HG02852 (cell line): ENCODE measurements at regions not wholly inside any gene's neighbourhood (a gene's known extent, or its start where the extent isn't known, plus 50 kb on each side); places are given as distances from the start of the nearest gene placed in this dataset.

Experiments
- ATAC-seq: cut with Tn5 transposase; IDR thresholded peaks from one replicate; pipeline ENCODE4 v1.9.1; 2021; ENCODE audit warnings: mild to moderate bottlenecking, moderate library complexity; ENCODE audit not compliant: unreplicated experiment

DNA sequence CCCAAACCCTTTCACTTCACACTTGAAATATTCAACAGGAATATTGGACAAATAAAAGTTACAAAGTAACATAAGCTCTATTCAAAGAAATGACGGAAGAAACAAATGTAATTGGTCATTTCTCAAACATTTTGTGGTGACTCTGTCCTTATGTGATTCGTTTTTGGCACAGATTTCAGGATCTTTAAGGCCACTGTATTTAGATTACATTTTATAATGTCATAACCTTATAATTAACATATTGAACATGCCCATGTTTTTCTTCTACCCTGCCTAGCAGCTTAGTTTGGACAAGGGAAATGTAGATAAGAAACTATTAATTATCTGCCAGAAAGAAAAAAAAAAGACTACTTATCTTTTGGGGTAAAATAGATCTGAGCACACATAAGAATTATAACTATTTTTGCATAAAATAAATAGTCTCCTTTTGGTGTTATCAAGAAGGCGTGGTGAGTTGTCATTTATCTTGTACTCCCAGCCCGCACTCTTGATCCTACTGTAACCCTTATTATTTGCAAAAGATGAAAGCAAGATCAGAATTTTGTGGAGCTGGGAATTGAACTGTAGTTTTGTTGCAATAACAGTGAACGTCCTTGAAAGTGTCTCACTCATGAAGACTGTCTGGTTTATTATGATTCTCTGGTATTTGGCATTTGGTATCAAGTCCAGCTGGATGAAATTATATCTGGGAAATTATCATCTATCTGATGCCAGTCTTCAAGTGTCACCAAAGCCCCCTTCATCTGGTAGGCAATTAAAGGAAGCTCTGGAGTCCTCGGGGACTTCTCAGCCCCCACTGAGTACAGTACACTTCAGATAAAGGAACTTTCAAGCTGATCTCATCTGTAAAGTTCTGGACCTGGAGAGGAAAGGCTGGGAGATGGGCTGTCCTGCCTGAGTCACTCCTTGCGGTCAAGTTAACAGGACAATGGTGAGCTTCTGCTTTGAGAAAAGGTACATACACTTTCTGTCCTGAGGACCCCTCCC, 175.7 kb upstream of the INHBA start:
- ATAC-seq = no peak

DNA sequence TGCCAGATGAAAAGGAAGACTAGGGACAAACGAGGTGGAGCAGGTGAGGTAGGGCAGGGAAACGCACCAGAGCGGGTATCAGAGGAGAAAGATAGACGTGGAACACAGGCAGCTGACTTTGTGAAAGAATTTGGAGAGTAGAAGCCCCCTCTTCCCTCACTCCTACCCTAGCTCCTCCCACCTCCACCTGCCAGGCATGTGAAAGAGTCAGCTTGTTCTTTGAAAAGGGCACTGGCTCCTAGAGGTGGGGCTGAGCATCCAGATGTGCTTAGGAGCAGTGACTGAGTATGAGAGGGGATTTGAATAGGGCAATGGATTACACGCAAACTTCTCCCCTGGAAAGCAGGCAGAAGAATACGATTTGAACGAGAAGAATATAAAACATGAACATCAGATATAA, 174.2 kb upstream of the INHBA start:
- ATAC-seq = no peak

DNA sequence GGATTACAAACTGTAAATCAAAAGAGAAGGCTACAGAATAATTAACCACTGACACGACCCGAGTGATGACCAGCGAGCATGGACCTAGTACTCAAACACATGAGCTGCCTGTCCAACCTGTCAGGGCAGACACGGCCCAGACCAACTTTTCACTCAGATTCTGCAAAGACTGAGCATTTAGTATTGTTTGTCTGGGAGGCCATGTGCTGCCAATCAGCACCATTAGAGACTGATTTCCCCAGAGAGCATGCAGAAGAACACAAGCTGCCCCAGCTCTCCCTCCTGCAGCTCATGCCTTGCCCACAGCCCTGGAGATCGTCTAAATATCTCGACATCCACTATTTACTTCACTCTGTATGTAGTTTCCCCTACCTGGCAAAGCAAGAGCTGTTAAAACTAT, 172.6 kb upstream of the INHBA start:
- no peak for ATAC-seq

- no peak for ATAC-seq
Measured at GRCh38 chr7:41874201-41874785, 171.4 kb upstream of the INHBA start.

GRCh38 chr7:41873741-41874140, 170.9 kb upstream of the INHBA start:
- no peak for ATAC-seq

DNA sequence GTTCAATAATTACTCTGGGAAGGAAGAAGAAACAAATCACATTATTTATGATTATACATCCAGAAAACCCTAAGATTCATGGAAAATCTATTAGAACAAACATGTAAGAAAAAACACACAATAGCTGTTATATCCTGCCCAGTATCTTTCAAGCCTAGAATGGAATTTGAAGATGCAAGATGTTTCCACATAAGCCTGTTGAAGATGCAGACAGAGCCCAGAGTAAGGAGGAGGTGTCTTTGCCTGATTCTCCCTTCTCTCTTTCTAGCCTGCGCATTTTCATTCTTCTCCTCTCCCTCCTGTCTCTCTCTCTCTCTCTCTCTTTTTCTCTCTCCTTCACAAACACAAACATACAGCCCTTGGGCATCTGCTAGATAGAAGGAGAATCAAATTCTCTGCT, 170.1 kb upstream of the INHBA start:
- no peak for ATAC-seq

DNA sequence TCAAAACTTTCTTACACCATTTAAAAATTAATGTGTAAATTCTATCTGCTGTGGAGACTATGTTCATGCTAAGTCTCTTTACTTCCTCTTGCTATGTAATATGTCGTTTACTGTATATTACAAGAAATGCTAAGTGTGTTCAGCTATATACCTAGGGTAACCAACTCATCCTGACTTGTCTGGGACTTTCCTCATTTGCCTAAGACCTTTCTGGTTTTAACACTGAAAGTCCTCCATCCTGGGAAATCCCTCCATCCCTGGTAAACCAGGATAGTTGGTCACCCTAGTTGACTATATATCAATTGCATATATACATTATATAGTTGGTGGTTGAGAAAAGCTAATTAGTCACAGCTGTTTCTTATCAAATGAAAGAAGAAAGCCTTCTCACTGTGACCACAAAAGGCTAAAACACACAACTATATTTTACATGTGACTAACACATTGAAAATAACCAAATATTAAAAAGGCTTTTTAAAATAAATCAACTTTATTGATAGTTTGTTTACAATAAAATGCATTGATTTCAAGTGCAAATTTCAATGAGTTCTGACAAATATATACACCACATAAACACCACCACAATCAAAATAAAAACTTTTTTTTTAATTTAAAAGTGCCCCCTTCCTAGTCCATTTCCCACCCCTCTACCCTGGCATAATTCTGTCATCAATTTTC, 167.7 kb upstream of the INHBA start:
- peak; percentile 65 for ATAC-seq

- peak; percentile 41 for ATAC-seq
Measured at GRCh38 chr7:41869997-41870396, 167.1 kb upstream of the INHBA start.

- ATAC-seq = no peak
Measured at GRCh38 chr7:41869596-41869995, 166.7 kb upstream of the INHBA start.

GRCh38 chr7:41869091-41869490, 166.2 kb upstream of the INHBA start:
- no peak for ATAC-seq

GRCh38 chr7:41867639-41868280, 164.9 kb upstream of the INHBA start:
- no peak for ATAC-seq

- no peak for ATAC-seq
Measured at GRCh38 chr7:41862261-41862660, 159.4 kb upstream of the INHBA start.

- no peak for ATAC-seq
Measured at GRCh38 chr7:41861642-41862041, 158.8 kb upstream of the INHBA start.

- no peak for ATAC-seq
Measured at GRCh38 chr7:41858201-41858600, 155.3 kb upstream of the INHBA start.

- ATAC-seq = no peak
Measured at GRCh38 chr7:41855798-41856197, 152.9 kb upstream of the INHBA start.

DNA sequence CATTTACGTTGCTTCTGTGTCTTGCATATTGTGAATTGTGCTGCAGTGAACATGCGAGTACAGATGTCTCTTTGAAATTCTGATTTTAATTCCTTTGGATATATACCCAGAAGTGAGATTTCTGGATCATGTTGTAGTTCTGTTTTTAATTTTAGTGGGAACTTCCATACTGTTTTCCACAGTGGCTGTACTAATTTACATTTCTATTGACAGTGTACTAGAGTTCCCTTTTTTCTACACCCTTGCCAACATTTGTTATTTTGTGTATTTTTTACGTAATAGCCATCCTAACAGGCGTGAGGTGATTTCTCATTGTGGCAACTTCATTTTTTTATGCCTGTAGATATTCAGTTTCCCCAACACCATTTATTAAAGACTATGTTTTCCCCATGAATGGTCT, 144.7 kb upstream of the INHBA start:
- ATAC-seq = no peak

GRCh38 chr7:41847151-41847550, 144.3 kb upstream of the INHBA start:
- ATAC-seq = no peak

DNA sequence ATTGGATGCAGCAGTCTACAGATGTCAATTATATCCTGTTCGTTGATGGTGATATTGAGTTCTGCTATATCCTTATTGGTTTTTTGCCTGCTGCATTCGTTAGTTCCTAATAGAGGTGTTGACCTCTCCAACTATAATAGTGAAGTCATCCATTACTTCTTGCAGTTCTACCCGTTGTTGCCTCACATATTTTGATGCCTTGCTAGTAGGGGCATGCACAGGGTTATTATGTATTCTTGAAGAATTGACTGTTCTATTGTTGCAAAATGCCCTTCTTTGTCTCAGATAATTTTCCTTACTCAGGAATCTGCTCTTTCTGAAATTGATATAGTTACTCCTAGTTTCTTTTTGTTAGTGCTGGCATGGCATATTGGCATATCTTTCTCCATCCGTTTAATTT, 140.1 kb upstream of the INHBA start:
- ATAC-seq = no peak

DNA sequence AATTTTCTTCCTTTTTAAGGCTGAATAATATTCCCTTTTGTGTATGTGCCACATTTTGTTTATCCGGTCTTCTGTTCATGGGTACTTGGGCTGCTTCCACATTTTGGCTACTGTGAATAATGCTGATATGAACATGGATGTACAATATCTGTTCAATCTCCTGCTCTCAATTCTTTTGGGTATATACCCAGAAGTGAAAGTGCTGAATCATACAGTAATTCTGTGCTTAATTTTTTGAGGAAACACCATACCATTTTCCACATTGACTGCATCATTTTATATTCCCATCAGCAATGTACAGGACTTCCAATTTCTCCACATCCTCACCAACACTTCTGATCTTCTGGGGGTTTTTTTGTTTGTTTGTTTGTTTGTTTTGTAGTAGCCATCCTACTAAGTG, 135.0 kb upstream of the INHBA start:
- ATAC-seq = no peak

GRCh38 chr7:41835976-41836530, 133.2 kb upstream of the INHBA start:
- ATAC-seq = no peak
